Immature natural killer cell (primary cell): ENCODE measurements at regions not wholly inside any gene's neighbourhood (a gene's known extent, or its start where the extent isn't known, plus 50 kb on each side); places are given as distances from the start of the nearest gene placed in this dataset.
"Not testable (repeated sequence)": the region's sequence is repeated elsewhere in the genome, so short reads cannot be mapped to it uniquely, and the experiment has no call there.

Experiments used
- DNase-seq, 3 donors: peaks; one replicate each; pipeline ENCODE4 v3.0.0; 2022; ENCODE audit warnings: mixed read lengths in 1 of 3
- H3K27ac Mint-ChIP-seq, 6 donors: one replicate each; pipeline ENCODE4 v1.8.0; 2020; ENCODE audit warnings: mixed read lengths in 6 of 6, mild to moderate bottlenecking in 5 of 6, inconsistent platforms in 4 of 6, moderate library complexity in 3 of 6
- H3K27me3 Mint-ChIP-seq, 3 donors: one replicate each; pipeline ENCODE4 v1.8.0; 2020 to 2021; ENCODE audit warnings: low read depth in 3 of 3, mild to moderate bottlenecking in 3 of 3, mixed read lengths in 3 of 3, moderate library complexity in 3 of 3, inconsistent platforms in 1 of 3
- H3K36me3 Mint-ChIP-seq, 3 donors: one replicate each; pipeline ENCODE4 v1.8.0; 2020; ENCODE audit warnings: mixed read lengths in 3 of 3, inconsistent platforms in 2 of 3, mild to moderate bottlenecking in 2 of 3
- H3K4me1 Mint-ChIP-seq, 2 donors: one replicate each; pipeline ENCODE4 v1.8.0; 2020; ENCODE audit warnings: inconsistent platforms in 2 of 2, mild to moderate bottlenecking in 2 of 2, mixed read lengths in 2 of 2, moderate library complexity in 1 of 2
- H3K4me3 Mint-ChIP-seq, 5 donors: one replicate each; pipeline ENCODE4 v1.8.0; 2020; ENCODE audit warnings: mild to moderate bottlenecking in 5 of 5, mixed read lengths in 5 of 5, inconsistent platforms in 3 of 5, moderate library complexity in 3 of 5
- H3K9me3 Mint-ChIP-seq, 6 donors: one replicate each; pipeline ENCODE4 v1.8.0; 2020; ENCODE audit warnings: mild to moderate bottlenecking in 6 of 6, mixed read lengths in 6 of 6, inconsistent platforms in 4 of 6, moderate library complexity in 3 of 6

DNA sequence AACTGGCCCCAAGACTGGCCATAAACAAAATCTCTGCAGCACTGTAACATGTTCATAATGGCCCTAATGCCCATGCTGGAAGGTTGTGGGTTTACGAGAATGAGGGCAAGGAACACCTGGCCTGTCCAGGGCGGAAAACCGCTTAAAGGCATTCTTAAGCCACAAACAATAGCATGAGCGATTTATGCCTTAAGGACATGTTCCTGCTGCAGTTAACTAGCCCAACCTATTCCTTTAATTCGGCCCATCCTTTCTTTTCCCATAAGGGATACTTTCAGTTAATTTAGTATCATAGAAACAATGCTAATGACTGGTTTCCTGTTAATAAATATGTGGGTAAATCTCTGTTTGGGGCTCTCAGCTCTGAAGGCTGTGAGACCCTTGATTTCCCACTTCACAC lies 95.7 kb upstream of the PRKD1 start:
- H3K27me3 Mint-ChIP-seq, H3K4me3 Mint-ChIP-seq, H3K27ac Mint-ChIP-seq, H3K4me1 Mint-ChIP-seq, H3K36me3 Mint-ChIP-seq, DNase-seq: not testable (repeated sequence)
- peaks cover 13 to 59% (median 26%) of the 10 kb centered on the region in 6 donors for H3K9me3 Mint-ChIP-seq

DNA sequence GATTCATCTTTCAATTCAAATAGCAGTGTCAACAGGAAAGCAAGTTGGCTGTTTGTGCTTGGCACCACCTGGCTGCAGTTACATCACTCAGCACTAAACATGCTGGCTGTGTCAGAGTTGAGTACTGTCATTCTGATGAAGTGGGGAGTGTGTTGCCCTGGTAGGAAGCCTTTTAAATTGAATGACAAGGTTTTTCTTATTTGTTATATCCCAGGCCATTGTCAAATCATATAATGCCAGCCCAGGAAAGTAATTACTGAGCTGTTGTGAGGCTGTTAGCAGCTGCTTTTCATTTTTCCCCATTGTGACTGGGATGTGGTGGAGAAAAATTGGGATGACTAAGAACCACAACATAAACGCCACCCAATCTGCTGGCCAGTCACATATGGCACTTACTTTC lies 106.5 kb upstream of the PRKD1 start:
- no peak overlapping the region for H3K4me3 Mint-ChIP-seq
- no peak overlapping the region for H3K27ac Mint-ChIP-seq
- no peaks in the 10 kb centered on the region for H3K36me3 Mint-ChIP-seq
- H3K27me3 Mint-ChIP-seq = no peaks in the 10 kb centered on the region
- no peaks in the 10 kb centered on the region for H3K4me1 Mint-ChIP-seq
- DNase-seq = no peak
- H3K9me3 Mint-ChIP-seq = peaks cover 9 to 47% (median 30%) of the 10 kb centered on the region in 6 donors

DNA sequence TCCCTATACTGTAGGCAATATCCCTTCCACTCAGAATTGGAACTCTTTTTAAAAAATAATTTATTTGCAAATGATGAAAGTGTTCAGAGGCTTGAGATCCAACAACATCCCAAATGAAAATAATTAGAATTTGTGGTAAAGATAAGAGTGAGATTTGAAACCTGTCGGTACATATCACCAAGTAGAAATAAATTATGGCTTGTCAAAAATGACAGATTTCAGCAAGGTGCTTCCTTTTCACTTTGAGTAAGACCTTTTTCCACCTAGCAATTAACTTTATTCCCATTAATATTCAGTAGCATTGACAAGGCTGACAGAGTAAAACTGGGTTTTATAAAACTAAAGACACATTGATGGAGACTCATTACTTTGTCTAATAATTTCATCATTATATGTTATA lies 107.7 kb upstream of the PRKD1 start:
- no peaks in the 10 kb centered on the region for H3K4me1 Mint-ChIP-seq
- DNase-seq = no peak
- H3K4me3 Mint-ChIP-seq = no peak overlapping the region
- H3K27me3 Mint-ChIP-seq = no peaks in the 10 kb centered on the region
- peaks cover 4 to 44% (median 26%) of the 10 kb centered on the region in 6 donors for H3K9me3 Mint-ChIP-seq
- no peaks in the 10 kb centered on the region for H3K36me3 Mint-ChIP-seq
- no peak overlapping the region for H3K27ac Mint-ChIP-seq

DNA sequence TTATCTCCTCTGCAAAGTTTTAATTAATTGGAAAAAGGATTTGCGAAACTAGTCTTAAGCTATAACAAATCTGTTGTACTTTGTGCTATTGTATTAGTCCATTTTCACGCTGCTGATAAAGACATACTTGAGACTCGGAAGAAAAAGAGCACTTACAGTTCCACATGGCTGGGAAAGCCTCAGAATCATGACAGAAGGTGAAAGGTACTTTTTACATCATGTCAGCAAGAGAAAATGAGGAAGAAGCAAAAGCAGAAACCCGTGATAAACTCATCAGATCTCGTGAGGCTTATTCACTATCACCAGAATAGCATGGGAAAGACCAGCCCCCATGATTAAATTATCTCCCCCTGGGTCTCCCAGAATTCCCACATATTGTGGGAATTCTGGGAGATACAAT lies 118.1 kb upstream of the PRKD1 start:
- peaks cover 7 to 62% (median 22%) of the 10 kb centered on the region in 6 donors for H3K9me3 Mint-ChIP-seq
- H3K27ac Mint-ChIP-seq = no peak overlapping the region
- H3K27me3 Mint-ChIP-seq = no peaks in the 10 kb centered on the region
- H3K4me3 Mint-ChIP-seq = no peak overlapping the region
- no peaks in the 10 kb centered on the region for H3K4me1 Mint-ChIP-seq
- no peaks in the 10 kb centered on the region for H3K36me3 Mint-ChIP-seq
- DNase-seq = no peak

DNA sequence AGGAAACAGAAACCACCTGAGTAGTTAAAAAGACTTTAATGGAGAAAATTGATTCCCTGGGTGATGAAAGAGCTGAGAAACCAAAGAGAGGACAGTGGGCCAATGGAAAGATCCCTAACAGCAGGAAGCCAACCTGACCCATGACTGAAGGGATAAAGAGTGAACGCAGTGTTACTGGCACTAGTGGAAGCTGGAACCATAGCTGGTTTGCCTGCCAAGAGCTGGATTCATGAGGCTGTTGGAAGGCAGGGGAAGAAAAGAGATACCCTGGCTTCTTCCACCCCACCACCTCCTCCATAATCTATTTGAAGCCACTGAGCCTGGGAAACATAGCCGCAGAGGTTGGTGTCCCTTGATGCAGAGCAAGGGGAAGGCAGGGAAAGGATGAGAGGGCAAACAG lies 125.5 kb upstream of the PRKD1 start:
- H3K27ac Mint-ChIP-seq = no peak overlapping the region
- DNase-seq = no peak

DNA sequence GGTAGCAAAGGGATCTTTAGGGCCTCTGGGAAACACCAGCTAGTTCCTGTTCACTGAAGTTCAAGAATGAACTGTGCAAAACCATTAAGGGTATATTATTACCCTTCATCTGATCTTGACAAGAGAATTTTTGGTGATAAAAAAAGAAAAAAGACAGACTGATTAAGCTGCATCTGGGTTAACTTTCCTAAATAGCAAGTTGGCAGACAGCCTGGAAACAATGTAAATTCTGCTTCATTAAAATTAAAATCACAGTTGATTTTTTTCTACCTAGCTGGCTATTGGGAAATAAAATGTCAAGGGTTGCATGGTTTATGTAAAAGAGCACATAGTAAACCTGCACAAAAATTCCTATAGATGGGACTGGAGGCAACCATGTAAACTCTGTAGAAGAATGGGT lies 126.6 kb upstream of the PRKD1 start:
- Mint-ChIP-seq H3K27ac (no peak overlapping the region), H3K36me3 (no peaks in the 10 kb centered on the region), H3K4me3 (no peak overlapping the region), H3K27me3 (peaks cover 0 to 3% (median 3%) of the 10 kb centered on the region in 3 donors), H3K4me1 (no peaks in the 10 kb centered on the region), H3K9me3 (peaks cover 10 to 60% (median 18%) of the 10 kb centered on the region in 6 donors)
- no peak for DNase-seq

More for the DNA sequence above, 125.5 kb upstream of the PRKD1 start:
- Mint-ChIP-seq H3K36me3 (no peaks in the 10 kb centered on the region), H3K9me3 (peaks cover 10 to 61% (median 18%) of the 10 kb centered on the region in 6 donors), H3K4me3 (no peak overlapping the region), H3K4me1 (no peaks in the 10 kb centered on the region), H3K27me3 (peaks cover 0 to 3% (median 1%) of the 10 kb centered on the region in 3 donors)

DNA sequence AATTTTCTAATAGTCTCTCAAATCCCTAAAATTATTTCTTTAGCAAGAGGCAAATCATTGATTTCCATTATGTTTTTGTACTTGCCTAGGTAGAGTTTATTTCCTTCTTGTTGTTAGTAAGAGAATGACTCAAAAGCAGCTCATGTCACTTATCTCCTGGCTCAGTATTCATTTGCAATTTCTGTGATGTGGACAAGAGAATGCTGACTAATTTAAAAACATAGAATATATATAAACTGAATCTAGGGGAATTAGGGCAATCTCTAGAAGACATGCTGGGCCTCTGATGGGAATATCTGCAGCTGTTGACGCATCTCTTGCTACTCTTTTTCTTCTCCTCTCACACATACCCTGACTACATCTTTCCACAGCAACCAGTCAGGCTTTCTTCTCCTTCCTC lies 130.8 kb upstream of the PRKD1 start:
- Mint-ChIP-seq H3K4me1 (no peaks in the 10 kb centered on the region), H3K27me3 (peaks cover 0 to 3% (median 2%) of the 10 kb centered on the region in 3 donors), H3K9me3 (peaks cover 4 to 40% (median 20%) of the 10 kb centered on the region in 6 donors), H3K36me3 (no peaks in the 10 kb centered on the region), H3K27ac (no peak overlapping the region), H3K4me3 (no peak overlapping the region)
- DNase-seq = no peak

DNA sequence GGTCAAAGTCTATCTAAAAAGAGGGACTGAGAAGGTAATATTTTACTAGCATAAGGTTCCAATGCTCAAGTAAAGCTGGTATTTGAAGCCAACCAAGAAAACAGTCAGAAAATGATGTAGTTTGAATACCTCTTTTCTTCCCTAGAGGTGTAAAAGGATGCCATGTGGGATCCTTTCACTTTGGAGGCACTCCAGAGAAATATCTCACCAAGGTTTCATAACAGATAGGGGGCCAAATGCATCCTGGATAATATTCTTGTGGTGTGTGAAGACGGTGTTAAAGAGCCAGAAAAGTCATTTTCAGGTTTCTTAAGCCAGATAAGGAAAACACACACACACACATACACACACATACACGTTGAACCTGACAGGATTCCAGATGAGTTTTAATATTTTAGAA lies 136.1 kb upstream of the PRKD1 start:
- Mint-ChIP-seq H3K27me3 (peaks cover 0 to 2% (median 0%) of the 10 kb centered on the region in 3 donors), H3K36me3 (no peaks in the 10 kb centered on the region), H3K4me1 (no peaks in the 10 kb centered on the region), H3K4me3 (no peak overlapping the region), H3K27ac (no peak overlapping the region), H3K9me3 (peaks cover 7 to 31% (median 24%) of the 10 kb centered on the region in 6 donors)
- DNase-seq = no peak

DNA sequence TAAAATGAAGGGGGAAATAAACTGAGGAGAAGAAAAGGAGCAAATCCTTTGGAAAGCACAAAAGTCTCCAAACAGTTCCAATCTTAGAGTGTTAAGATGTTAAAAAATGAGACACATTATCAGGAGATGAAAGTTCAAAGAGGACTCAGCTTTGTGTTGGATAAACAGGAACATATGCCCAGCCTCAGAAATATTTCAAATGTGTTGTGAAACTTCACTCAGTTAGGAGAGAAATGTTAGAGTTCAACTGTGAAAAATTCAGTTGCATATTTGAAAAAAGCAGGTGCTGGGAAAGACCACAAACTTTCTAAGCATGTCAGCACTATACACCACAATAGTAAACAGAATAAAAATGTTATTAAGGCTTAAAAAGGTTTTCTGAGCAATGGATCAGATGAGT lies 136.8 kb upstream of the PRKD1 start:
- no peaks in the 10 kb centered on the region for H3K36me3 Mint-ChIP-seq
- peaks cover 13 to 35% (median 26%) of the 10 kb centered on the region in 6 donors for H3K9me3 Mint-ChIP-seq
- H3K27me3 Mint-ChIP-seq = peaks cover 0 to 2% (median 0%) of the 10 kb centered on the region in 3 donors
- H3K27ac Mint-ChIP-seq = no peak overlapping the region
- H3K4me3 Mint-ChIP-seq = no peak overlapping the region
- DNase-seq = no peak
- H3K4me1 Mint-ChIP-seq = no peaks in the 10 kb centered on the region

DNA sequence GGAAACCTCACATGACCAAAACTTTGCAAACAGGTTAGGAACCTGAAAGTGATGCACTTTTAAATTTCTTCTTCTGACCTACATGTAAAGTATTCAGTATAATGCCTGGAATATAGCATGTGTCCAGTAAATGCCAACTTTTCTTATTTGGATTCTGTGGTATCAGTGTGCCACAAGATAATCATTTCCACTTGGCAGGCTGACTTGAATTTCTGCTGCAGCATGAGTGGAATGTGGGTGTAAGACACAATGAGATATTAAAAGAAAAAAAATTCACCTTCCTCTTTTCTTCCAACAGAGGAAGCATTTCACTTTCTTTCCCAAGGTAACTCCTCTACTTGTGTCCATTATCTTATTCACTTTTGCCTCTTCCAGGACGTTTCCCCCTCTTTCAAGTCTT lies 141.9 kb upstream of the PRKD1 start:
- Mint-ChIP-seq H3K36me3 (no peaks in the 10 kb centered on the region), H3K9me3 (peaks cover 23 to 46% (median 30%) of the 10 kb centered on the region in 6 donors)

DNA sequence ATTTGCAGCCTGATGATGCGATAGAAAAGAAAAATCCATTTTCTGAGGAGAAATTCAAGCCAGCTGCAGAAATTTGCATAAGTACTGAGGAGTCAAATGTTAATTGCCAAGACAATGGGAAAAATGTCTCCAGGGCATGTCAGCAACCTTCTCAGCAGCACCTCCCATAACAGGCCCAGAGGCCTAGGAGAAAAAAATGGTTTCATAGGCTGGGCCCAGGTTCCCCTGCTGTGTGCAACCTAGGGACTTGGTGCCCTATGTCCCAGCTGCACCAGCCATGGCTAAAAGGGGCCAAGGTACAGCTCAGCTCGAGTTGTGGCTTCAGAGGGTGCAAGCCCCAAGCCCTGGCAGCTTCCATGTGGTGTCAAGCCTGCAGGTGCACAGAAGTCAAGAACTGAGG lies 144.8 kb upstream of the PRKD1 start:
- H3K4me1 Mint-ChIP-seq, H3K27ac Mint-ChIP-seq, H3K27me3 Mint-ChIP-seq, H3K4me3 Mint-ChIP-seq, H3K36me3 Mint-ChIP-seq, DNase-seq: not testable (repeated sequence)
- peaks cover 18 to 40% (median 29%) of the 10 kb centered on the region in 6 donors for H3K9me3 Mint-ChIP-seq

More for the DNA sequence above, 141.9 kb upstream of the PRKD1 start:
- DNase-seq = no peak
- H3K4me1 Mint-ChIP-seq = no peaks in the 10 kb centered on the region
- no peak overlapping the region for H3K27ac Mint-ChIP-seq
- peaks cover 0 to 2% (median 0%) of the 10 kb centered on the region in 3 donors for H3K27me3 Mint-ChIP-seq
- no peak overlapping the region for H3K4me3 Mint-ChIP-seq

DNA sequence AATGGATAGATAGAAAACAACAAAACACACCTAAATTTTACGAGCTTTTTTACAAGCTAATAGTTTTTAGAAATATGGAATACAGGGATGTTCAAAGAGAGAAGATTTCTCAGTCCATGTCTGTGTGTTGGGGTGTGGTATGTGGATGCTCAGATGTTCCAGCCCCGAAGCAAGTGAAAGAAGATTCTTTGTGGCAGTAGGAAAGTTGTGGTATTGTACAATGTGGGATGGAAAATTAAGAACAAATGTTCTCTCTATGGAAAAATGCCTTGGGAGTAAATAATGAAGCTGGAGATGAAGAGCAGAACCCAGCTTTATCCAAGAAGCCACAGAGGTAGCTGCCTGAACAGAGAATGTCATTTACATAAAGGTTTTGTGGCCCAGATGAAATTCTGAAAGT lies 150.3 kb upstream of the PRKD1 start:
- H3K4me1 Mint-ChIP-seq = no peaks in the 10 kb centered on the region
- no peak overlapping the region for H3K27ac Mint-ChIP-seq
- H3K9me3 Mint-ChIP-seq = peaks cover 10 to 63% (median 27%) of the 10 kb centered on the region in 6 donors
- no peak overlapping the region for H3K4me3 Mint-ChIP-seq
- no peak for DNase-seq
- H3K27me3 Mint-ChIP-seq = peaks cover 0 to 6% (median 0%) of the 10 kb centered on the region in 3 donors
- peaks cover 0 to 3% (median 0%) of the 10 kb centered on the region in 3 donors for H3K36me3 Mint-ChIP-seq

DNA sequence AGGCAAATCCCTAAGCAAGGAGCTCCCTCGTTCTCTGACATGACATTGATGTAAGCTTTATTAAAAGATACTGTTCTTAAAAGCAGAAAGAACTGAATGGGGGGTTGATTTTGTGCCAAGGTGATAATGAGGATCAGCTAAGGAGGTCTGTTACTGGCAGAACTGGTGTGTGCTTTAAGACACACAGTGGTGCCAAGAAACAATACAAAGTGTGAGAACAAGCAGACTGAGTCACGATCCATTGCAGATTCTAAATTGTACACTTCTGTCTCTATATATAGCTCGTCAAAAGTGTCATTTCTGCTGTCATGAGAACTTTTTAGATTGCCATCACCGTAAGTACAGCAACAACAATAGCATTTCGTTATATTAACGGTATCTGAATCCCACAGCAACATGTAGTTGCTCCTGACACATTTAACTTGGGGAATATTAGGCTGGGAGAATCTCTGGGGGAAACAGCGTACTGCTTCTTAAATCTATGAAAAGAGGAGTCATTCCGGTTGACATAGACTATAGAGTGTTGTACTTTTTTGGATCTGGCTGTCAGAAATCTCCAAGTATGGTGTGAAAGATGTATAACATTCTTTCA lies 151.3 kb upstream of the PRKD1 start:
- H3K4me3 Mint-ChIP-seq = no peak overlapping the region
- DNase-seq = no peak
- peaks cover 0 to 3% (median 0%) of the 10 kb centered on the region in 3 donors for H3K36me3 Mint-ChIP-seq
- H3K27ac Mint-ChIP-seq = no peak overlapping the region
- H3K4me1 Mint-ChIP-seq = no peaks in the 10 kb centered on the region
- H3K27me3 Mint-ChIP-seq = peaks cover 0 to 6% (median 0%) of the 10 kb centered on the region in 3 donors
- H3K9me3 Mint-ChIP-seq = peaks cover 12 to 58% (median 21%) of the 10 kb centered on the region in 6 donors

DNA sequence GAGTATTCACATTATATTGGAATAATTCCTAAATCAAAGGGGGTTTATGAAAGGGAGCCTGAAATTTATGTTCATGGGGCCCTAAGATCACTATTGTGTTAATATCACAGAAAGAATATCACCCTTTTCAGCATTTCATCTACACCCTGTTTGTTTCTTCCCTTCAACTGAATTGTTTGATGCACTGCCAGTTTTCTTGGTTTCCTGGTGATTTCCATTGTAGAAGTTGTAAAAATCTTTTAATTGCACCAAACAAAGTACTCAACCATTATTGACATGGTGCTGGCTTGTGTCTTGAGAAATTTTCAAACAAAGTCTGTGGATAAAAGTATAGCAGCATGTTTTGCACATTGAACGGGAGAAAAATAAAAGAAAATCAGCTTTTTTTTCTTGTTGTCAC lies 154.8 kb upstream of the PRKD1 start:
- H3K27me3 Mint-ChIP-seq = peaks cover 0 to 4% (median 0%) of the 10 kb centered on the region in 3 donors
- H3K4me1 Mint-ChIP-seq = no peaks in the 10 kb centered on the region
- no peak overlapping the region for H3K4me3 Mint-ChIP-seq
- H3K36me3 Mint-ChIP-seq = peaks cover 0 to 3% (median 0%) of the 10 kb centered on the region in 3 donors
- peaks cover 12 to 77% (median 24%) of the 10 kb centered on the region in 6 donors for H3K9me3 Mint-ChIP-seq
- H3K27ac Mint-ChIP-seq = no peak overlapping the region
- DNase-seq = no peak

DNA sequence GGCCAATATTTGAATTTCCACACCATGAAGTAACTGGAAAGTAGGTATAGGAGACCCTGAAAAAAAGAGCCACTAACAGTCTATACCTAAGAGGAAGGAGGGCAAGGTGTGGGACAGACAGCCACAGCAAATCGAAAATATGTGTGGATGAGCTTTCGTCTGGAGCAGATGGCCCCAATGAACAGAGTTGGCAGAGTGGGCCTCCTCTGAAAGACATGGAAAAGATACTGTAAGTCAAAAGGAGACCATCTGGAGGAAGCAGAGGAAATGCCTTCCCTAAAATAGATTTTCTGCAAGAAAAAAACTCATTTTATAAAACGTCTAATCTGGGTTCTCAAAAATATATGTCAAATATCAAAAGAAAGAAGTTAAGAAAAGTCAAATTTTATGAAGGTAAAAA lies 157.2 kb upstream of the PRKD1 start:
- peaks cover 14 to 73% (median 29%) of the 10 kb centered on the region in 6 donors for H3K9me3 Mint-ChIP-seq

More for the DNA sequence above, 157.2 kb upstream of the PRKD1 start:
- DNase-seq = no peak
- H3K27me3 Mint-ChIP-seq = no peaks in the 10 kb centered on the region
- no peaks in the 10 kb centered on the region for H3K4me1 Mint-ChIP-seq
- no peaks in the 10 kb centered on the region for H3K36me3 Mint-ChIP-seq
- no peak overlapping the region for H3K4me3 Mint-ChIP-seq
- no peak overlapping the region for H3K27ac Mint-ChIP-seq
